ENCODE measurements at regions not wholly inside any gene's neighbourhood (a gene's known extent, or its start where the extent isn't known, plus 50 kb on each side); places are given as distances from the start of the nearest gene placed in this dataset.
"Not testable (repeated sequence)": the region's sequence is repeated elsewhere in the genome, so short reads cannot be mapped to it uniquely, and the experiment has no call there.

- DNase-seq (ENCODE audit: low read depth): no peak
These were observed 296.7 kb upstream of the USP25 start for GRCh38 chr21:15433091-15433490.

- DNase-seq (ENCODE audit: low read depth): no peak
These were observed 295.4 kb upstream of the USP25 start for GRCh38 chr21:15434163-15434905.

GRCh38 chr21:15436031-15436430 lies 293.8 kb upstream of the USP25 start:
- no peak for DNase-seq (ENCODE audit: low read depth)

- no peak for DNase-seq (ENCODE audit: low read depth)
These were observed 291.9 kb upstream of the USP25 start for GRCh38 chr21:15437883-15438282.

GRCh38 chr21:15439726-15440125 lies 290.1 kb upstream of the USP25 start:
- no peak for DNase-seq (ENCODE audit: low read depth)

GRCh38 chr21:15441060-15441493 lies 288.7 kb upstream of the USP25 start:
- no peak for DNase-seq (ENCODE audit: low read depth)

GRCh38 chr21:15441992-15442391 lies 287.8 kb upstream of the USP25 start:
- DNase-seq (ENCODE audit: low read depth): no peak

- no peak for DNase-seq (ENCODE audit: low read depth)
These were observed 286.9 kb upstream of the USP25 start for GRCh38 chr21:15442743-15443469.

GRCh38 chr21:15443740-15444117 lies 286.1 kb upstream of the USP25 start:
- no peak for DNase-seq (ENCODE audit: low read depth)

- DNase-seq (ENCODE audit: low read depth): no peak
These were observed 285.4 kb upstream of the USP25 start for GRCh38 chr21:15444118-15444960.

- no peak for DNase-seq (ENCODE audit: low read depth)
These were observed 284.5 kb upstream of the USP25 start for GRCh38 chr21:15445327-15445726.

- DNase-seq (ENCODE audit: low read depth): no peak
These were observed 283.6 kb upstream of the USP25 start for GRCh38 chr21:15446223-15446622.

- DNase-seq (ENCODE audit: low read depth): no peak
These were observed 280.2 kb upstream of the USP25 start for GRCh38 chr21:15449556-15449955.

- no peak for DNase-seq (ENCODE audit: low read depth)
These were observed 276.5 kb upstream of the USP25 start for GRCh38 chr21:15453261-15453660.

GRCh38 chr21:15453785-15454184 lies 276.0 kb upstream of the USP25 start:
- not testable (repeated sequence) for DNase-seq (ENCODE audit: low read depth)

GRCh38 chr21:15454931-15455330 lies 274.9 kb upstream of the USP25 start:
- DNase-seq (ENCODE audit: low read depth): not testable (repeated sequence)

GRCh38 chr21:15455819-15456462 lies 273.8 kb upstream of the USP25 start:
- DNase-seq (ENCODE audit: low read depth): no peak

GRCh38 chr21:15457965-15458364 lies 271.8 kb upstream of the USP25 start:
- DNase-seq (ENCODE audit: low read depth): no peak

GRCh38 chr21:15462092-15462491 lies 267.7 kb upstream of the USP25 start:
- no peak for DNase-seq (ENCODE audit: low read depth)

GRCh38 chr21:15466329-15466728 lies 263.5 kb upstream of the USP25 start:
- no peak for DNase-seq (ENCODE audit: low read depth)

GRCh38 chr21:15468368-15468767 lies 261.4 kb upstream of the USP25 start:
- DNase-seq (ENCODE audit: low read depth): no peak
